ENCODE measurements at regions not wholly inside any gene's neighbourhood (a gene's known extent, or its start where the extent isn't known, plus 50 kb on each side); places are given as distances from the start of the nearest gene placed in this dataset.

GRCh38 chr5:178808886-178809285, 50.9 kb upstream of the ZNF354B start:
- CTCF ChIA-PET = no interaction called here
- POLR2A ChIA-PET = no interaction called here

- CTCF ChIA-PET = no interaction called here
- POLR2A ChIA-PET = no interaction called here
These were observed 58.7 kb upstream of the ZNF354B start for GRCh38 chr5:178801021-178801420.

GRCh38 chr5:178797546-178798440, 62.0 kb upstream of the ZNF354B start:
- POLR2A ChIA-PET = no interaction called here
- CTCF ChIA-PET = no interaction called here

GRCh38 chr5:178797101-178797521, 62.6 kb upstream of the ZNF354B start:
- ChIA-PET POLR2A (no interaction called here), CTCF (no interaction called here)

- ChIA-PET POLR2A (interaction anchor here (0.5 kb wide), 1 partner anchor 135 kb away, joined by 3 read pairs; no protein-coding TSS in a partner anchor), CTCF (no interaction called here)
These were observed 63.4 kb upstream of the ZNF354B start for GRCh38 chr5:178796165-178796945.

GRCh38 chr5:178794433-178794832, 64.0 kb upstream of the ZNF354A start:
- POLR2A ChIA-PET = no interaction called here
- CTCF ChIA-PET = no interaction called here

- ChIA-PET POLR2A (no interaction called here), CTCF (no interaction called here)
These were observed 63.2 kb upstream of the ZNF354A start for GRCh38 chr5:178793696-178794095.

GRCh38 chr5:178793151-178793550, 62.7 kb upstream of the ZNF354A start:
- POLR2A ChIA-PET = no interaction called here
- CTCF ChIA-PET = no interaction called here

- POLR2A ChIA-PET = no interaction called here
- CTCF ChIA-PET = no interaction called here
These were observed 61.5 kb upstream of the ZNF354A start for GRCh38 chr5:178791976-178792375.

GRCh38 chr5:178790371-178790770, 59.9 kb upstream of the ZNF354A start:
- CTCF ChIA-PET = no interaction called here
- POLR2A ChIA-PET = no interaction called here

- CTCF ChIA-PET = no interaction called here
- POLR2A ChIA-PET = interaction anchor here (0.6 kb wide), 1 partner anchor 33 kb away, joined by 7 read pairs; no protein-coding TSS in a partner anchor
These were observed 58.1 kb upstream of the ZNF354A start for GRCh38 chr5:178788381-178789085.

- POLR2A ChIA-PET = interaction anchor here (0.6 kb wide), 1 partner anchor 32 kb away, joined by 7 read pairs; no protein-coding TSS in a partner anchor
- CTCF ChIA-PET = no interaction called here
These were observed 57.4 kb upstream of the ZNF354A start for GRCh38 chr5:178787889-178788288.

- POLR2A ChIA-PET = no interaction called here
- CTCF ChIA-PET = no interaction called here
These were observed 56.5 kb upstream of the ZNF354A start for GRCh38 chr5:178786859-178787499.

GRCh38 chr5:178786417-178786816, 56.0 kb upstream of the ZNF354A start:
- ChIA-PET CTCF (no interaction called here), POLR2A (no interaction called here)

GRCh38 chr5:178785999-178786398, 55.5 kb upstream of the ZNF354A start:
- CTCF ChIA-PET = no interaction called here
- POLR2A ChIA-PET = no interaction called here

GRCh38 chr5:178784391-178784790, 53.9 kb upstream of the ZNF354A start:
- CTCF ChIA-PET = no interaction called here
- POLR2A ChIA-PET = no interaction called here

GRCh38 chr5:178781936-178782335, 51.5 kb upstream of the ZNF354A start:
- ChIA-PET CTCF (no interaction called here), POLR2A (no interaction called here)

- POLR2A ChIA-PET = no interaction called here
- CTCF ChIA-PET = no interaction called here
These were observed 50.4 kb upstream of the ZNF354A start for GRCh38 chr5:178780581-178781498.

Measured in activated CD8-positive, alpha-beta memory T cell treated with anti-CD3 and anti-CD28 coated beads for 36 hours (primary cell).